ENCODE measurements at regions not wholly inside any gene's neighbourhood (a gene's known extent, or its start where the extent isn't known, plus 50 kb on each side); places are given as distances from the start of the nearest gene placed in this dataset.
A peak's percentile ranks its signal among the peaks of the same experiment; 100 is the strongest.

DNA sequence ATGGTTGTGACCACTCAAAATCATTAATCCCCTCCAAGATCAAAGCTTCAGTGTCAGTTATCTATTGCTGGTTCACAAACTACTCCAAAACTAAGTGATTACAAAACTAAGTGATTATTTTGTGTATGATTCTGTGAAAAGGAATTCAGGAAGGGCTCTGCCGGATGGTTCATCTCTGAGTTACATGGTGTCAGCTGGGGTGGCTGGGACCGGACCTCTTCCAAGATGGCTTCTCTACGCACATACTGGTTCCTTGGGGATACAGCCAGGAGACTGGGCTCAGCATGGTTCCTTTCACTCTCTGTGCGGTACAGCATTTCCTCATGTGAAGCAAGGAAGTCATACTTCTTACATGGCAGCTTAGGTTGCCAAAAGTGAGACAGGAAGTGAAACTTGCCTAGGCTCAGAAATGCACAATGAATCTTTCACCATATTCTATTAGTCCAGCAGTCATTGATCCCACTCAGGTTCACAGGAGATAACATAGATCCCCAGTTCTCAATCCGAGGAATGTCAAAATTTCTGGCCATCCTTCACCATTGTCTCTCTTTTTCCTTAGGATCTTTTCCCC, 97.9 kb upstream of the IRX6 start:
- DNase-seq (ENCODE audit: low read depth) = no peak

- DNase-seq (ENCODE audit: low read depth) = no peak
Observed at GRCh38 chr16:55232822-55233221, 91.2 kb upstream of the IRX6 start.

- DNase-seq (ENCODE audit: low read depth) = no peak
Observed at GRCh38 chr16:55233464-55233863, 90.5 kb upstream of the IRX6 start.

GRCh38 chr16:55236655-55237054, 87.3 kb upstream of the IRX6 start:
- DNase-seq (ENCODE audit: low read depth) = no peak

GRCh38 chr16:55239723-55240122, 84.3 kb upstream of the IRX6 start:
- no peak for DNase-seq (ENCODE audit: low read depth)

GRCh38 chr16:55240888-55241287, 83.1 kb upstream of the IRX6 start:
- DNase-seq (ENCODE audit: low read depth) = no peak

GRCh38 chr16:55242667-55243066, 81.3 kb upstream of the IRX6 start:
- DNase-seq (ENCODE audit: low read depth) = no peak

GRCh38 chr16:55248058-55248457, 75.9 kb upstream of the IRX6 start:
- DNase-seq (ENCODE audit: low read depth) = no peak

DNA sequence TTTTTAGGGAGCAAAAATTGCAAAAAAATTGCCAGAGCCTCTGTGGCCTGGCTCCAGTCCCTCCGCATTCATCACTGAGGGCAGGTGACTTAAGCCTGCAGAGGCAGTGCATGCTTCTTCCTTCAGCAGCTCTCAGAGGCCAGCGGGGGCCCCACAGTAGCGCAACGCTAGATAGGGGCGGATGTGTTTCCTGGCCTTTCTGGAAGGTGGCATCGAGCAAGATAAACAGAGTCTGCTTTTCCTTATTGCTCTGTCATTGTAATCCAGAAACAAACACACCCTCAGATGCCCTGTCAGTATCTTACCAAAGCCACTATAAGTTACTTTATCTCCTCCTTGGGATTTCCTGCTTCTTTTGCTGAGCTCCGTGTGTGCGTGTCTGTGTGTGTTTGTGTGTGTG, 75.5 kb upstream of the IRX6 start:
- DNase-seq (ENCODE audit: low read depth) = no peak

- no peak for DNase-seq (ENCODE audit: low read depth)
Observed at GRCh38 chr16:55249361-55249760, 74.6 kb upstream of the IRX6 start.

DNA sequence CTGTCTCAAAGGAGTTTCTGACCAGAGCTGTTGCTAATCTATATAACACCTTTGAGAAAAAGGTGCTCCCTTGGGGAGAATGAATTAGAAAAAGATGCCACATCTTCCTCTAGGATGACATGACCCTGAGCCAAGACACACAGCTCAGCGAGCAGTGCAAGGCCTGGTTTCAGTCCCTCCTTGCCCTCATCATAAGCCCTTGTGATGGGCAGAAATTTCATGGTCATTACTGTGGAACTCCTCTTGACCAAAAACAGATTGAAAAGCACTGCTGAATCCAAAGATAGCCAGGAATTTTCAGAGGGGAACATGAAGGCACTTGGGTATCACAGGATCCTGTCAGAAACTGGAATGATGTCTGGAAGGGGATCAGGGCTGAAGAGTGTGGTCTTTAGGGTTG, 74.1 kb upstream of the IRX6 start:
- DNase-seq (ENCODE audit: low read depth) = no peak

GRCh38 chr16:55250701-55251100, 73.3 kb upstream of the IRX6 start:
- no peak for DNase-seq (ENCODE audit: low read depth)

DNA sequence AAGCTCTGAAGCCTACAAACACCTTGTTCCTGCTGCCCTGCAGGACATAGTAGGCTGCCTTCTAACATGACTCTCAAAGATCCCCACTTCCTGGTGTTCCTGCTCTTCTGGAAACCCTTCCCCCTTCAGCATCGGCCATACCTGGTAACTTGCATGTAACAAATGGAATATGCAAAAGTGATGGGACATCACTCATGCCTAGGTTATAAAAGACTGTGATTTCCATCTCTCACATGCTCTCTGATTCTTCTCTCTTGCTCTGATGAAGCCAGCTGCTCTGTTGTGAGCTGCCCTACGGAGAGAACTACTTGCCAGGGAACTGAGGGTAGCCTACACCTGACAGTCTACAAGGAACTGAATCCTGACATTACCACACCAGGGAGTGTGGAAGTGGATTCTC, 72.9 kb upstream of the IRX6 start:
- no peak for DNase-seq (ENCODE audit: low read depth)

GRCh38 chr16:55252577-55252976, 71.4 kb upstream of the IRX6 start:
- no peak for DNase-seq (ENCODE audit: low read depth)

GRCh38 chr16:55253987-55254386, 70.0 kb upstream of the IRX6 start:
- no peak for DNase-seq (ENCODE audit: low read depth)

DNA sequence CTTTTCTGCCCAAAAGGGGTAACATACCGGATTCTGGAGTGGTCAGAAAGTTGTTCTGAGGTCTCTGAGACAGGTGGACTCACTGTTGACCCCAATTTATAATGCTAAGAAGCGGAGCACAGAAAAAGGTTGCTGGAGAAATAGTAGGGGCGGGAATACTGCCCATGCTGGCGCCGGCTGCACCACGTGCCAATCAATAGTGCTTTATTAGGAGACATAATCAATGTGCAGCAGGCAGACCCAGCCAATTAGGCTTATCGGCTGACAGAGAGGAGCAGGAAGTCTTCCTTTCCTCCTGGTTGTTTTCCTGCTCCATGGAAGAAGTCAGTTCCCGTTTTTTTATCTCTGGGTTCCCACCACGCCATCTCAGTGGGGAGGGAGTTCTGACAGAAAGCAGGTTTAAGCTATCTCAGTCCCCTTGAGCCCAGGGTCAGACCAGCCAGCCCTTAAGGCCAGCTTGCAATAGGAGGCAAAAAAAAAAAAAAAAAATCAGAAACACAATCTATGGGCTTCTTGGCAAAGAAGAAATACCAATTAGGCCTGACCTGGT, 68.2 kb upstream of the IRX6 start:
- DNase-seq (ENCODE audit: low read depth) = no peak

DNA sequence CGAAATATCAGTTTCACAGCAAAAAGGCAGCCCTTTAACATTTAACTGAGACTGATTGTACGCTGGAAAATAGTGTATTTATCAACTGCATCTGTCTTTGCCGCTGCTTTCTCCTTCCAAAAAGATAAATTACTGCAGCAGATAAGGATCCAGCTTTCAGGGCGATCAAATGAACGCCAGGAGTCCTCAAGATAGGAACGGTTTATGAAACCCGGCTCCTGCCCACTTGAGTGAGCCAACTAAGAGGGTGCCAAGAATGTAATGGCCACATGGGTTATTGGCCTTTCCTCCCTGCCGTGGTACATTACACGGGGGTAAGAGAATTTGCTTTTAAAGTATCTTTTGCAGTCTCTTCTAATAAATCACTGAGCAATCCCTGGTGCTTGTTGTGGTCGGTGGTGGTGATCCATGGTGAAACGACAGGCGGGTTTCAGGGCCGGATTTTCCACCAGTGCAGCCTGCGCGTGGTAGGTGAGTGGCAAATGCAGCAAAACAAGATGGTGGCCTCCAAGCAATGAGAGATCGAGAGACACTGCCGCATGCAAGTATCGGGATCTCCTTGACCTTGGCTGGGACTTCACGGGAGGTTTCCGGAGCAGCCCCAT, 67.5 kb upstream of the IRX6 start:
- DNase-seq (ENCODE audit: low read depth) = no peak

DNA sequence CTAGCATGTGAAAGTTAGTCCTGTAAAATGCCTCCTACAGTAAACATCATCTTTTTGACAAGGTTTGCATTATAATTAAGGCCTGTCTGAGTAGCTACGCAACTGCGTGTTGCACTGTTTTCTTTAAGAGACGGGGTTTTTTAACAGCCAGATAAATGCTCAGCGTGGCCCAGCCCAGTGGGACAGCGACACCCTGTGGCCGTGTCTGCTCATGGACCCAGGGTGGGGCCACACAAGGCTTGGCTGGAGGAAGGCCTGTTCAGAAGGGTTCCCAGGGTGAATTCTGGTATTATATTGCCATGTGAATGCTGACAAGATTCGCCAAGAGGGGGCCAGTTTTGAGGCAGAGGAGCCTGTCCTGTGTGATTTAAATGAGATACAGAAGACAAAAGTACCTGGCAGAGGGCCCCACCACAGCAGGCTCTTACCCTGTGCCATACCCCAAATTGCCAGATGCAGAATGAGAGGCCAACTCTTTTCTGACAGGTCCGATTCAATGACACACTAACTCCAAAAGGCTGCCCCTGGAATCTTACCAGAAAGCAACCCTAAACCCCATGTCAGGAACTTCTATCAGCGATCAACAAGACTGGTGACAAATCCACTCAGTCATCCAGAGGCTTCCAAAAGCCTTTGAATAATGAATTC, 65.9 kb upstream of the IRX6 start:
- peak; percentile 4 for DNase-seq (ENCODE audit: low read depth)

GRCh38 chr16:55261301-55261700, 62.7 kb upstream of the IRX6 start:
- DNase-seq (ENCODE audit: low read depth) = no peak

DNA sequence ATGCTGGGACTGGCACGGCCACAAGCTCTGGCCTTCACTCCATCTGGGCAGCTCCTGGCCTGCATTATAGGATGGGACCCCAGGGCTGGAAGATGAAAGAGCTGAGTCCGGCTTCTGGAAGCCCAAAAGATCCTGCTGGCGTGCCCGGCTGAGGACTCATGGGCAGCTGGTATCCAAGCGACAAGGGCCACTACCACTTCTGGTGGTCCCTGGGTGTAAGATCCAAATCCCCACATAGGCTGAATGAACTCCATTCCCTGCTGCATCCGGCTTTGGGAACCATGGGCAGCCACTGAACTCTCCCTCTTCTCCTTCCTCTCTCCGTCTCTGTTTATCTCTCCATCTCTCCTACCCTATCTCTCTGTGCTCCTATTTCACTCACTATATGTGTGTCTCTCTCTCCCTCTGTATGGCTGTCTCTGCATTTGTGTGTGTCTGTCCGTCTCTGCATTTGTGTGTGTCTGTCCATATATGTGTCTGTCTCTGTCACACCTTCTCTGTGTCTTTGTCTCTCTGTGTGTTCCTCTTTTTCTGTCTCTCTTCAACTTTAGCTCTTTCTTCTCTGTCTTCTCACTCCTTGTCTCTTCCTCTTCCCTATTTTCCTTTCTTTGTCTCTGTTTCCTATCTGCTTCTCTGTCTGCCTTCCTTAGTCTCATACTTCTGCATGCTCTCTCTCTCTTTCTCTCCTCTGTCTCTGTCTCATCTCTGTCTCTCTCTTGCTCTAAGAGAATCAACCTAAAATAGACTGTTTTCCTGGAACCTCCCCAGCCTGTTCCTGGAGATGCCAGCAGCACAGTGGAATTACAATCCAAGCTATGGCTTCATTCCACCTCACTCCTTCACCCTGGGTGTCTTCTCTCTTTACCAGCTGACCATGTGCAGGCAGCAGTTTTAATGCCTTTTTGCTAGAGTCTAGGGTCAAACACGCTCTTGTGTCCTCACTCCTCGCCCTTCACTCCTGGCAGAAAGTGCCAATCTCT, 60.4 kb upstream of the IRX6 start:
- no peak for DNase-seq (ENCODE audit: low read depth)

- DNase-seq (ENCODE audit: low read depth) = no peak
Observed at GRCh38 chr16:55264949-55265348, 59.1 kb upstream of the IRX6 start.

DNA sequence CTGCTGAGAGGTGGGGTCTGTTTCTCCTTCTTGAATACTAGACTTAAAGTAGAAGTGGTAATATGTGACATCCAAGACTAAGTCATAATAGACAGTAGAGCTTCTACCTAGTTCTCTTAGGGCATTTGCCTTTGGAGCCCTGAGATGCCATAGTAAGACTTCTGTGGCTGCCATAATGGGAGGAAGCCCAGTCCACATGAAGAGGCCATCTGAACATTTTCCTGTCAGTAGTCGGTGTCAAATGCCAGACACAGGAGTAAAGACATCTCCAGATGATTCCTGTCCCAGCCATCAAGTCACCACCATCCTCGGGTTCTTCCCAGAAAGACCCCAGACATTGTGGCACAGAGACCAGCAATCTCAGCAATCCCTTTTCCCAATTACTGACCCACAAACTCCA, 58.1 kb upstream of the IRX6 start:
- DNase-seq (ENCODE audit: low read depth) = no peak
